ENCODE measurements at regions not wholly inside any gene's neighbourhood (a gene's known extent, or its start where the extent isn't known, plus 50 kb on each side); places are given as distances from the start of the nearest gene placed in this dataset.

DNA sequence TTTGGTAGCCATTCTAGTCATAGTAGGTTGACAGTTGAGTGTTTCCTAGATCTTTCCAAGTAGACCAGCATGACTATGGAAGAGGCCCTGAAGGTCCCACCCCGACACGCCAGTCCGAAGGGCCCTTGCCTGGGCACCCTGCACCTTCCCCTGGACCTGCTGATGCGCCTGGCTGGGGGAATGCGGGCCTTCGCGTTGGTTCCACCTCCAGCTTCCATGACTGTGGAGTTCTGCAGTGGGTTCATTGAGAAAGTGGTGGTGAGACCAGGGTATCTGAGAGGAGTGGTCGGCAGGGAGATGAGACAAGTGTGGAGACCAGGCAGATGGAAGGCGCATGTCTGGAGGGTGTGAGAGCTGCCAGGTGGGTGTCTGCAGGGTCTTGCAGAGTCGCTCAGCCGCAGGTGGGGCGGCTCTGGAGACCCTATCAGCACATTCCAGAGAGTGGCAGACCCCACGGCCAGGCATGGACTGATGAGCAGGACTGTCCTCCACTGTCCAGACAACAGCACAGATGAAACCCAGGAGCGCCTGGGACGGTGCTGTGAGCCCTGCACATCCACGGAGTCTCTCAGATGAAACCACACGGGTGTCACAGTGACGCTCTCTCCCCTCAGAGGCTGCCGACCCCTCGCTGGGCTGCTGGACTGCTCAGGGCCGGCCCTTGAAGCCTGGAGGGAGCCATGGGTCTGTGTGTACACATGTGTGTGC, 182.5 kb upstream of the HDAC4 start:
- TF ChIP-seq, protein P1, sequence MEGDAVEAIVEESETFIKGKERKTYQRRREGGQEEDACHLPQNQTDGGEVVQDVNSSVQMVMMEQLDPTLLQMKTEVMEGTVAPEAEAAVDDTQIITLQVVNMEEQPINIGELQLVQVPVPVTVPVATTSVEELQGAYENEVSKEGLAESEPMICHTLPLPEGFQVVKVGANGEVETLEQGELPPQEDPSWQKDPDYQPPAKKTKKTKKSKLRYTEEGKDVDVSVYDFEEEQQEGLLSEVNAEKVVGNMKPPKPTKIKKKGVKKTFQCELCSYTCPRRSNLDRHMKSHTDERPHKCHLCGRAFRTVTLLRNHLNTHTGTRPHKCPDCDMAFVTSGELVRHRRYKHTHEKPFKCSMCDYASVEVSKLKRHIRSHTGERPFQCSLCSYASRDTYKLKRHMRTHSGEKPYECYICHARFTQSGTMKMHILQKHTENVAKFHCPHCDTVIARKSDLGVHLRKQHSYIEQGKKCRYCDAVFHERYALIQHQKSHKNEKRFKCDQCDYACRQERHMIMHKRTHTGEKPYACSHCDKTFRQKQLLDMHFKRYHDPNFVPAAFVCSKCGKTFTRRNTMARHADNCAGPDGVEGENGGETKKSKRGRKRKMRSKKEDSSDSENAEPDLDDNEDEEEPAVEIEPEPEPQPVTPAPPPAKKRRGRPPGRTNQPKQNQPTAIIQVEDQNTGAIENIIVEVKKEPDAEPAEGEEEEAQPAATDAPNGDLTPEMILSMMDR (IDR thresholded peaks at IDR 0.05): no peak
- no peak for TF ChIP-seq POLR2A (IDR thresholded peaks at IDR 0.05)
- no peak for TF ChIP-seq EP300 (IDR thresholded peaks at IDR 0.05)

All from tibial nerve (tissue), 4 donors.